ENCODE measurements at regions not wholly inside any gene's neighbourhood (a gene's known extent, or its start where the extent isn't known, plus 50 kb on each side); places are given as distances from the start of the nearest gene placed in this dataset.

- Histone ChIP-seq H3K79me2 (ENCODE audit: insufficient read depth) (no peaks in the 10 kb centered on the region), H3K9ac (no peak overlapping the region), H3K9me2 (no peaks in the 10 kb centered on the region), H3K9me3 (no peaks in the 10 kb centered on the region), H3K4me3 (ENCODE audit: low read depth in 2 of 2, low read length in 1 of 2) (no peak overlapping the region), H3K4me2 (no peak overlapping the region), H3K27ac (ENCODE audit: low read depth in 2 of 2, low read length in 1 of 2) (no peak overlapping the region), H3K36me3 (replicated peaks in 1 of 2; ENCODE audit: control insufficient read depth in 1 of 2, insufficient read depth in 2 of 2, low read length in 1 of 2) (no peaks in the 10 kb centered on the region), H3K27me3 (ENCODE audit: insufficient read depth) (0 out of 2 replicates have a peak, but pooled peaks cover 4% of the 10 kb centered on the region), H3K4me1 (ENCODE audit: control insufficient read depth in 1 of 2, insufficient read depth in 2 of 2, low read depth in 1 of 2, low read length in 1 of 2) (no peaks in the 10 kb centered on the region), H3F3A (replicated peaks; ENCODE audit: insufficient read depth) (peaks cover 6% of the 10 kb centered on the region), H2AFZ (ENCODE audit: low read depth) (no peak overlapping the region), H4K20me1 (ENCODE audit: insufficient read depth) (no peaks in the 10 kb centered on the region)
- CTCF ChIA-PET = interaction anchor here (0.7 to 3.6 kb wide), 2 partner anchors 10 to 420 kb away, joined by 3 to 14 read pairs; no protein-coding TSS in a partner anchor
- no peak for DNase-seq
- WGBS (ENCODE audit: low lambda C conversion rate) = under 1% methylated on average over 4 of the region's 4 CpGs
- POLR2A ChIA-PET = no interaction called here
- no peak for TF ChIP-seq REST (IDR thresholded peaks at IDR 0.05; ENCODE audit: low read depth, low read length)
- TF ChIP-seq CHD2 (IDR thresholded peaks at IDR 0.05; ENCODE audit: low read length, partially characterized antibody) = no peak
- no peak for TF ChIP-seq POLR2AphosphoS5 (IDR thresholded peaks at IDR 0.05; ENCODE audit: low read depth, low read length)
- TF ChIP-seq USF1 (IDR thresholded peaks at IDR 0.05; ENCODE audit: borderline replicate concordance, low read depth) = no peak
- no peak for TF ChIP-seq PBX3 (IDR thresholded peaks at IDR 0.05)
- TF ChIP-seq MXI1 (IDR thresholded peaks at IDR 0.05; ENCODE audit: low read depth, low read length) = no peak
- TF ChIP-seq FOSL2 (IDR thresholded peaks at IDR 0.05; ENCODE audit: borderline replicate concordance, low read depth) = no peak
- no peak for TF ChIP-seq TEAD4 (IDR thresholded peaks at IDR 0.05; ENCODE audit: borderline replicate concordance, insufficient read depth)
- TF ChIP-seq NRF1 (IDR thresholded peaks at IDR 0.05; ENCODE audit: low read depth, low read length) = no peak
Observed at GRCh38 chr21:14317507-14317906, 65.4 kb downstream of the HSPA13 start.

- no peaks in the 10 kb centered on the region for H3F3A ChIP-seq (replicated peaks; ENCODE audit: insufficient read depth)
- no peak for DNase-seq
- H3K4me2 ChIP-seq = no peak overlapping the region
- no peaks in the 10 kb centered on the region for H3K36me3 ChIP-seq (replicated peaks in 1 of 2; ENCODE audit: control insufficient read depth in 1 of 2, insufficient read depth in 2 of 2, low read length in 1 of 2)
- H3K9me2 ChIP-seq = no peaks in the 10 kb centered on the region
- H3K9me3 ChIP-seq = no peaks in the 10 kb centered on the region
- H3K27me3 ChIP-seq (ENCODE audit: insufficient read depth) = 0 out of 2 replicates have a peak, but pooled peaks cover 4% of the 10 kb centered on the region
- ChIA-PET CTCF (interaction anchor here (1.2 kb wide), 1 partner anchor 60 kb away, joined by 4 read pairs; no protein-coding TSS in a partner anchor), POLR2A (no interaction called here)
- WGBS (ENCODE audit: low lambda C conversion rate) = 10% methylated on average over 8 of the region's 8 CpGs
- H3K4me3 ChIP-seq (ENCODE audit: low read depth in 2 of 2, low read length in 1 of 2) = no peak overlapping the region
- H4K20me1 ChIP-seq (ENCODE audit: insufficient read depth) = no peaks in the 10 kb centered on the region
- no peak overlapping the region for H3K27ac ChIP-seq (ENCODE audit: low read depth in 2 of 2, low read length in 1 of 2)
- no peak overlapping the region for H2AFZ ChIP-seq (ENCODE audit: low read depth)
- no peaks in the 10 kb centered on the region for H3K4me1 ChIP-seq (ENCODE audit: control insufficient read depth in 1 of 2, insufficient read depth in 2 of 2, low read depth in 1 of 2, low read length in 1 of 2)
- no peak overlapping the region for H3K9ac ChIP-seq
- H3K79me2 ChIP-seq (ENCODE audit: insufficient read depth) = no peaks in the 10 kb centered on the region
- TF ChIP-seq MXI1 (IDR thresholded peaks at IDR 0.05; ENCODE audit: low read depth, low read length) (no peak), RXRA (IDR thresholded peaks at IDR 0.05; ENCODE audit: borderline replicate concordance, low read depth) (no peak), CHD2 (IDR thresholded peaks at IDR 0.05; ENCODE audit: low read length, partially characterized antibody) (no peak), USF1 (IDR thresholded peaks at IDR 0.05; ENCODE audit: borderline replicate concordance, low read depth) (no peak), TEAD4 (IDR thresholded peaks at IDR 0.05; ENCODE audit: borderline replicate concordance, insufficient read depth) (no peak), JUND (IDR thresholded peaks at IDR 0.05) (no peak), FOXJ3 (CRISPR knock-in tag; IDR thresholded peaks at IDR 0.05) (no peak), REST (IDR thresholded peaks at IDR 0.05; ENCODE audit: low read depth, low read length) (no peak), FOXM1 (IDR thresholded peaks at IDR 0.05; ENCODE audit: low read depth) (no peak), GATA2 (CRISPR knock-in tag; IDR thresholded peaks at IDR 0.05) (no peak), PBX3 (IDR thresholded peaks at IDR 0.05) (no peak), ELF1 (IDR thresholded peaks at IDR 0.05) (no peak)
Observed at GRCh38 chr21:14313300-14313699, 69.6 kb downstream of the HSPA13 start.

All from SK-N-SH (cell line).